ENCODE measurements at regions not wholly inside any gene's neighbourhood (a gene's known extent, or its start where the extent isn't known, plus 50 kb on each side); places are given as distances from the start of the nearest gene placed in this dataset.

DNA sequence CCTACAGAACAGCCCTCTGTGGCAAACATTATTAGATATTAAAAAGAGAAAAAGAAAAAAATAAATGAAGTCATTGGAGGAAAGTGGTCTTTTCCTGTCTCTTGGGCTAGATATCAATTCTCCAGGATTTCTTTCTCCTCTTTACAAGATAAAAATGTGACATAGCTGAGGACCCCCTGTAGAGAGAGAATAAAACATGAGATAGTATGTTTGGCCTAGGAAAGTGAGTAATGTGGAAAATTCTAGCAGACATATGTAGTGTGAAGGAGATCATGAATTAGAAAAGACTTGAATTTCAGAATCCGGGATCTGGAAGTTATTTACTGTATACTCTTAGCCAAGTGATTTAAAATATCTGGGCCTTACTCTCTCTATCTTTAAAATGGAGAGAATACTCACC lies 823.1 kb downstream of the TLR4 start:
- TF ChIP-seq CTCF (IDR thresholded peaks at IDR 0.05): no peak
- TF ChIP-seq POLR2AphosphoS5 (IDR thresholded peaks at IDR 0.05; ENCODE audit: low read depth, low read length): no peak
- no peak for TF ChIP-seq SIN3A (IDR thresholded peaks at IDR 0.05; ENCODE audit: borderline replicate concordance, insufficient read depth, low read depth, low read length)
- TF ChIP-seq, protein P1, sequence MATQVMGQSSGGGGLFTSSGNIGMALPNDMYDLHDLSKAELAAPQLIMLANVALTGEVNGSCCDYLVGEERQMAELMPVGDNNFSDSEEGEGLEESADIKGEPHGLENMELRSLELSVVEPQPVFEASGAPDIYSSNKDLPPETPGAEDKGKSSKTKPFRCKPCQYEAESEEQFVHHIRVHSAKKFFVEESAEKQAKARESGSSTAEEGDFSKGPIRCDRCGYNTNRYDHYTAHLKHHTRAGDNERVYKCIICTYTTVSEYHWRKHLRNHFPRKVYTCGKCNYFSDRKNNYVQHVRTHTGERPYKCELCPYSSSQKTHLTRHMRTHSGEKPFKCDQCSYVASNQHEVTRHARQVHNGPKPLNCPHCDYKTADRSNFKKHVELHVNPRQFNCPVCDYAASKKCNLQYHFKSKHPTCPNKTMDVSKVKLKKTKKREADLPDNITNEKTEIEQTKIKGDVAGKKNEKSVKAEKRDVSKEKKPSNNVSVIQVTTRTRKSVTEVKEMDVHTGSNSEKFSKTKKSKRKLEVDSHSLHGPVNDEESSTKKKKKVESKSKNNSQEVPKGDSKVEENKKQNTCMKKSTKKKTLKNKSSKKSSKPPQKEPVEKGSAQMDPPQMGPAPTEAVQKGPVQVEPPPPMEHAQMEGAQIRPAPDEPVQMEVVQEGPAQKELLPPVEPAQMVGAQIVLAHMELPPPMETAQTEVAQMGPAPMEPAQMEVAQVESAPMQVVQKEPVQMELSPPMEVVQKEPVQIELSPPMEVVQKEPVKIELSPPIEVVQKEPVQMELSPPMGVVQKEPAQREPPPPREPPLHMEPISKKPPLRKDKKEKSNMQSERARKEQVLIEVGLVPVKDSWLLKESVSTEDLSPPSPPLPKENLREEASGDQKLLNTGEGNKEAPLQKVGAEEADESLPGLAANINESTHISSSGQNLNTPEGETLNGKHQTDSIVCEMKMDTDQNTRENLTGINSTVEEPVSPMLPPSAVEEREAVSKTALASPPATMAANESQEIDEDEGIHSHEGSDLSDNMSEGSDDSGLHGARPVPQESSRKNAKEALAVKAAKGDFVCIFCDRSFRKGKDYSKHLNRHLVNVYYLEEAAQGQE (IDR thresholded peaks at IDR 0.05; ENCODE audit: insufficient read depth in 1 of 2, low read depth in 2 of 2, low read length in 1 of 2): no peak
- TF ChIP-seq TCF7L2 (IDR thresholded peaks at IDR 0.05; ENCODE audit: low read depth, low read length): no peak

Data from Panc1 (cell line).